ENCODE measurements at regions not wholly inside any gene's neighbourhood (a gene's known extent, or its start where the extent isn't known, plus 50 kb on each side); places are given as distances from the start of the nearest gene placed in this dataset.

DNA sequence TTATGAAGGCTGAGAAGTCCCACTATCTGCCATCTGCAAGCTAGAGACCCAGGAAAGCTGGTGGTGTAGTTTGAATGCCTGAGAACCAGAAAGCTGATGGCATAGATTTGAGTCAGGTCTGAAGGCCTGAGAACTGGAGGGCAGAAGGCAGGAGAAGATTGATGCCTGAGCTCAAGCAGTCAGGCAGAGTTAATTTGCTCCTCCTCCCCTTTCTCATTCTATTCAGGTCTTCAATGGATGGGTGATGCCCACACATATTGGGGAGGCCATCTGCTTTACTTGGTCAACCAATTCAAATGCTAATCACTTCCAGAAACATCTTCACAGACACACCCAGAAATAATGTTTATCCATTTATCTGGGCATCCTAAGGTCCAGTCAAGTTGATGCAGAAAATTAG, 87.6 kb upstream of the CPLX2 start:
- TF ChIP-seq, protein P1, sequence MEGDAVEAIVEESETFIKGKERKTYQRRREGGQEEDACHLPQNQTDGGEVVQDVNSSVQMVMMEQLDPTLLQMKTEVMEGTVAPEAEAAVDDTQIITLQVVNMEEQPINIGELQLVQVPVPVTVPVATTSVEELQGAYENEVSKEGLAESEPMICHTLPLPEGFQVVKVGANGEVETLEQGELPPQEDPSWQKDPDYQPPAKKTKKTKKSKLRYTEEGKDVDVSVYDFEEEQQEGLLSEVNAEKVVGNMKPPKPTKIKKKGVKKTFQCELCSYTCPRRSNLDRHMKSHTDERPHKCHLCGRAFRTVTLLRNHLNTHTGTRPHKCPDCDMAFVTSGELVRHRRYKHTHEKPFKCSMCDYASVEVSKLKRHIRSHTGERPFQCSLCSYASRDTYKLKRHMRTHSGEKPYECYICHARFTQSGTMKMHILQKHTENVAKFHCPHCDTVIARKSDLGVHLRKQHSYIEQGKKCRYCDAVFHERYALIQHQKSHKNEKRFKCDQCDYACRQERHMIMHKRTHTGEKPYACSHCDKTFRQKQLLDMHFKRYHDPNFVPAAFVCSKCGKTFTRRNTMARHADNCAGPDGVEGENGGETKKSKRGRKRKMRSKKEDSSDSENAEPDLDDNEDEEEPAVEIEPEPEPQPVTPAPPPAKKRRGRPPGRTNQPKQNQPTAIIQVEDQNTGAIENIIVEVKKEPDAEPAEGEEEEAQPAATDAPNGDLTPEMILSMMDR (IDR thresholded peaks at IDR 0.05; ENCODE audit: insufficient read depth, low read length), result no peak
- no peak for DNase-seq (ENCODE audit: low read depth)
- no peak overlapping the region for H3K4me3 ChIP-seq (ENCODE audit: low read depth, low read length)

DNA sequence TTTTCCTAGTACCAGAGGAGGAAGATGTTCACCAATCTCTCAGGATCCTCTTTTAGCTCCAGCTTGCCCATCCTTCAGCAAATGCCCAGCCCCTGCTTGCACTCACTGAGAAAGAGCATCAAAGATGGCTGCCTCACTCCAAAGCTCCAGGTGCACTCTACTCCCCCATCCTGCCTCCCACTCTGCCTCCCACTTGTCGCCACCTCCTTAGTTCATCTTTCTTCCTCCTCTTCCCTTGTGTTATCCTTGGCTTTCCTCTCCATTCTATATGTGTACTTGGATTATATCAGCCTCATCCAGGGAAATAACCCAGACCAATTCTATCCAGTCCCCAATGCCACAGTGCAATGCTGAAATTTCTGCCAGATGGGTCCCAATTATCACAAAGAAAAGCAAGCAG, 87.1 kb upstream of the CPLX2 start:
- TF ChIP-seq, protein P1 (IDR thresholded peaks at IDR 0.05; ENCODE audit: insufficient read depth, low read length), result no peak
- no peak for DNase-seq (ENCODE audit: low read depth)
- H3K4me3 ChIP-seq (ENCODE audit: low read depth, low read length), result no peak overlapping the region

DNA sequence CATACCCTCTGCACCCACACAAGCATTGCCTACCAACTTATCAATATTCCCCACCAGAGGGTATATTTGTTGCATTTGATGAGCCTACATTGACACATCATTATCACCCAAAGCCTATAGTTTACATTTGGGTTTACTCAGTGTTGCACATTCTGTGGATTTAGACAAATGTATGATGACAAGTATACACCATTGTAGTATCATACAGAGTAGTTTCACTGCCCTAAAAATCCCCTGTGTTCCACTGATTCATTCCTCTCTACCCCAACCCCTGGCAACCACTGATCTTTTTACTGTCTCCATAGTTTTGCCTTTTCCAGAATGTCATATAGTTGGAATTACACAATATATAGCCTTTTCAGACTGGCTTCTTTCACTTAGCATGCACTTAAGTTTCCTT, 85.7 kb upstream of the CPLX2 start:
- DNase-seq (ENCODE audit: low read depth), result no peak
- TF ChIP-seq, protein P1 (IDR thresholded peaks at IDR 0.05; ENCODE audit: insufficient read depth, low read length), result no peak

DNA sequence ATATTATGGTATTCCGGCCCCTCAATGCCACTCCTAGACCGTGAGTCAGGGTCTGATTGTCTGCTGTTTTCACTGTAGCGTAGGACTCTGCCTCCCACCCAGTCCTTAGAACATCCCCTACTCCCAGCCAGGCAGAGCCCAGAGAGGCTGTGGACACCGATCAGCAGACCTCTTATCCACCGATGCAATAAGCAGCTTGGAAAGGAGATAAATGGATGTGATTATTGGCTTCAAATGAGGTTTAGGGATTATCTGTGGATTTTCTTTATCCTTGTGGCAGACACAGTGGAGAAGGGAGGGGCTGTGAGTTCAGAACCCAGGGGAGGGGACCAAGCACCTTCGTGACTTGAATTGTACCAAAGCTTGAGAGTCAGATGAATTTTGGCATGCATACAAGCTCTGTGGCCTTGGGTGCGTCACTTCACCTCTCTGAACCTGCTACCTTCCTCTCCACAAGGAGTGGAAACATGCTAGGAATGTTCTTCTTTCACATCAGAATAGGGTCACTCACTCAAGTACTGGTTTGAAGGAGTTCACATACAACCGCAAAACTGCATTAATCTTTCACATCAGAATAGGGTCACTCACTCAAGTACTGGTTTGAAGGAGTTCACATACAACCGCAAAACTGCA, 83.1 kb upstream of the CPLX2 start:
- no peak for DNase-seq (ENCODE audit: low read depth)
- TF ChIP-seq, protein P1 (IDR thresholded peaks at IDR 0.05; ENCODE audit: insufficient read depth, low read length), result no peak
- no peak overlapping the region for H3K4me3 ChIP-seq (ENCODE audit: low read depth, low read length)

More for the DNA sequence above, 85.7 kb upstream of the CPLX2 start:
- H3K4me3 ChIP-seq (ENCODE audit: low read depth, low read length), result no peak overlapping the region

DNA sequence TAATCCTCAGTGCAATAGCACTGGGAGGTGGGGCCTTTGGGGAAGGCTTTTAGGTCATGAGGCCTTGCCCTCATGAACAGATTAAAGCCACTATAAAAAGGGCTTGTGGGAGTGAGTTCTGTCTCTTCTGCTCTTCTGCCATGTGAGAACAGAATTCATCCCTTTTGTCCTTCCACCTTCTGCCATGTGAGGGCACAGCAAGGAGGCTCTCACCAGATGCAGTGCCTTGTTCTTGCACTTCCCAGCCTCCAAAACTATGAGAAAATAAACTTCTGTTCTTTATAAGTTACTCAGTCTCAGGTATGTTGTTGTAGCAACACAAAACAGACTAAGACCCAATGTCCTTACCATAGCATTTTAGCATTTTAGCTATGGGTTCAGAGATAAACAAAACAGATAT, 81.7 kb upstream of the CPLX2 start:
- H3K4me3 ChIP-seq (ENCODE audit: low read depth, low read length), result no peak overlapping the region
- no peak for DNase-seq (ENCODE audit: low read depth)
- TF ChIP-seq, protein P1 (IDR thresholded peaks at IDR 0.05; ENCODE audit: insufficient read depth, low read length), result no peak

DNA sequence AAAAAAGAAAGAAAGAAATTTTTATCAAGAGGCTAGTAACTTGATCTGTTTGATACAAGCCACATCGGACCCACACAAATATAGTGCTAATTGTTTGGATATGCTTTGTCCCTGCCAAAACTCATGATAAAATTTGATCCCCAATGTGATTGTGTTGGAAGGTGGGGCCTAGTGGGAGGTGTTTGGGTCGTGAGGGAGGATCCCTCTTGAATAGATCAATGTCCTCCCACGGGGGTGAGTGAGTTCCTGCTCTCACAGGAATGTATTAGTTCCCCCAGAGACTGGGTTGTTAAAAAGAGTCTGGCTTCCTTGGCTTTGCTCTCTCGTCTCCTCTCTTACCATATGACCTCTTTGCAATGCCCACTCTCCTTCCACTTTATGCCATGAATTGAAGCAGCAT, 80.6 kb upstream of the CPLX2 start:
- DNase-seq (ENCODE audit: low read depth), result no peak
- H3K4me3 ChIP-seq (ENCODE audit: low read depth, low read length), result no peak overlapping the region
- TF ChIP-seq, protein P1 (IDR thresholded peaks at IDR 0.05; ENCODE audit: insufficient read depth, low read length), result no peak

DNA sequence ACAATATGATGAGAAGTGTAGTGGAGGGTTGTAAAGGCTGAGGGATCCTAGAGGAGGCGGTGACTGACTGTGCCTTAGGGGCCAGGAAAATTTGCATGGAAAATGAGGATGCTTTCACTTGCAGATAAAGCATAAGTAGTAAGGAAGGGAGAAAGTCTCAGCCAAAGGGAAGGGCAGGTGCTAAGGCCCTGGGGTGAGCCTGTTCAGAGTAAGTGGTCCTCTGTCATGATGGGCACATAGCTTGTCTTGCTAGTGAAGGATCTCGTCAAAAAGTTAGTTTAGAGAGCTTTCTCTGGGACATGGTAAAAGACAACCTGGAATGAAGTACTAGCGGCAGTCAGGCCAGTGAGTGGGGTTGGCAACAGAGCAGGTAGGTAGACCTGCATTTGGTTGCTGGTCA, 75.4 kb upstream of the CPLX2 start:
- no peak for DNase-seq (ENCODE audit: low read depth)
- H3K4me3 ChIP-seq (ENCODE audit: low read depth, low read length), result no peak overlapping the region
- TF ChIP-seq, protein P1 (IDR thresholded peaks at IDR 0.05; ENCODE audit: insufficient read depth, low read length), result no peak

Measured in fibroblast of the aortic adventitia (primary cell).